ENCODE measurements at regions not wholly inside any gene's neighbourhood (a gene's known extent, or its start where the extent isn't known, plus 50 kb on each side); places are given as distances from the start of the nearest gene placed in this dataset.

DNA sequence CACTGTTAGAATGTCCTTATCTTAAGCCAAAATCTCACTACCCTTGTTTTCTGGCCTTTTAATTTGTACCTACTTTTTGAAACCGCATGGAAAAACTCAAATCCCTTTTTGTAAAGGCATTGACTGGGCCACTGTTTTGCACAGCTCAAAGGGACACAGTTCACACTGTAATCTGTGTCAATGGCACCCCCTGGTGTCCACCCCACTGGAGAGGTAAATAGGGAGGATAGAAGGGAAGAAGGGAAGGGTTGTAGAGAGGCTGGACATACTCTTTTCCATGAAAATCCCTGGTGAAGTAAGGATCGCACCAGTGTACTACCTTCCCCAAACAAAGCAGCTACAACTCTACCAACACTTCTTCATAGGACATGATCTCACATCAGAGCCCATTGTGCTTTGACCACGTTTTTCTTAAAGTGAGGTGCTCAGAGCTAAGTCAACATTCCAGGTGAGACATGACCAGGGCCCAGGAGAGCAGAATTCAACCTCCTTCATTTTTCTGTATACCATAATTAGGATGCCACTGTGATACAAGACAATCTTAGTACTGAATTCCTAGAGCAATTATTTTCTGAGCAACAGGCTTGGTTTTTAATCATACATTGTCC, 92.4 kb upstream of the RMDN2 start:
- TF ChIP-seq CTCF (IDR thresholded peaks at IDR 0.05), result peak; percentile 67 to 92 (median 72)
- TF ChIP-seq EP300 (IDR thresholded peaks at IDR 0.05), result peak in 1 of 2 donors; percentile 26
- TF ChIP-seq POLR2A (IDR thresholded peaks at IDR 0.05), result no peak
